A549 (cell line): ENCODE measurements at regions not wholly inside any gene's neighbourhood (a gene's known extent, or its start where the extent isn't known, plus 50 kb on each side); places are given as distances from the start of the nearest gene placed in this dataset.

Experiments used
- BCL3 ChIP-seq: fragments of >200 bp; sonication (Bioruptor Twin); formaldehyde crosslinking; IDR thresholded peaks from 3 replicates; pipeline ENCODE4 v1.6.1; 2016
- CHD2 ChIP-seq: fragments of 150-350 bp; IDR thresholded peaks from 2 replicates; pipeline ENCODE4 v1.6.1; 2014; ENCODE audit warnings: low read length; ENCODE audit not compliant: partially characterized antibody
- CTCF ChIP-seq: fragments of >200 bp; sonication (Bioruptor Twin); formaldehyde crosslinking; IDR thresholded peaks from 3 replicates; pipeline ENCODE4 v1.5.1; 2016
- FOXS1 ChIP-seq: fragments of 250-450 bp; sonication (Bioruptor Pico); IDR thresholded peaks from 2 replicates; pipeline ENCODE4 v1.5.0; 2020; ENCODE audit warnings: mild to moderate bottlenecking, moderate library complexity
- HOXA7 ChIP-seq: fragments of 250-450 bp; sonication (Bioruptor Pico); IDR thresholded peaks from 2 replicates; pipeline ENCODE4 v1.5.0; 2020; ENCODE audit warnings: mild to moderate bottlenecking, moderate library complexity
- JUN ChIP-seq, 2 experiments: fragments of >200 bp; sonication (Bioruptor Twin); formaldehyde crosslinking; IDR thresholded peaks; 2 replicates in 1 of 2; 3 replicates in 1 of 2; pipeline ENCODE4 v1.6.1; 2016 to 2017
- JUNB ChIP-seq: fragments of >200 bp; sonication (Bioruptor Twin); formaldehyde crosslinking; IDR thresholded peaks from 2 replicates; pipeline ENCODE4 v1.6.1; 2016
- MAFK ChIP-seq: fragments of 450-650 bp; IDR thresholded peaks from 2 replicates; pipeline ENCODE4 v1.6.1; 2014; ENCODE audit not compliant: partially characterized antibody
- NR3C1 ChIP-seq: fragments of >200 bp; sonication (Bioruptor Twin); formaldehyde crosslinking; IDR thresholded peaks from 3 replicates; pipeline ENCODE4 v1.6.1; 2017
- POLR2A ChIP-seq: IDR thresholded peaks from 2 replicates; pipeline ENCODE4 v1.6.1; 2012; ENCODE audit warnings: mild to moderate bottlenecking, low read length
- RFX5 ChIP-seq: fragments of 450-650 bp; IDR thresholded peaks from 2 replicates; pipeline ENCODE4 v1.7.1; 2014; ENCODE audit warnings: antibody characterized with exemption, mild to moderate bottlenecking, moderate library complexity
- SMC3 ChIP-seq: fragments of >200 bp; sonication (Bioruptor Twin); formaldehyde crosslinking; IDR thresholded peaks from 3 replicates; pipeline ENCODE4 v1.6.1; 2018; ENCODE audit warnings: inconsistent platforms
- TF ChIP-seq, protein P1 (sequence below): IDR thresholded peaks from 2 replicates; pipeline ENCODE4 v1.6.1; 2012

DNA sequence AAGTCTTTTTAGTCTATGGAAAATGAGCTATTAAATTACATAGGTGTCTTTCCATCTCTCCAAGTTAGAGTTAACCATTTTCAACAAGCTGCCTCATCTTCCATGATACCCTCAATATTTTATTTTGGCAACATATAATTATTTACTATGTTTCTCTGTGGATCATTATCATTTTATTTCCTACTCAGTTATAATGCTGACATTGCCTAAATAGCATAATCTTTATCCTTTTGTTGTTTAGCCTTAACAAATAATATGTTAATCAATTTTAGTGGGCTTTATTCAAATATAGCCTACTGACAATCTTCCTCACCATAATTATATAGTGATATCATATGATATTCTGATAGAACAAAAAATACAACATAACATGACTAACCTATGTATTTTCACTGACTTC, 1044.8 kb upstream of the FOXG1 start:
- TF ChIP-seq POLR2A (no peak), JUNB (no peak), CTCF (no peak), FOXS1 (CRISPR knock-in tag) (no peak), SMC3 (no peak), HOXA7 (CRISPR knock-in tag) (no peak), MAFK (peak; percentile 40), NR3C1 (no peak), BCL3 (no peak), RFX5 (no peak), CHD2 (no peak), JUN (IDR thresholded peaks at IDR 0.05) (no peak)
- TF ChIP-seq, protein P1, sequence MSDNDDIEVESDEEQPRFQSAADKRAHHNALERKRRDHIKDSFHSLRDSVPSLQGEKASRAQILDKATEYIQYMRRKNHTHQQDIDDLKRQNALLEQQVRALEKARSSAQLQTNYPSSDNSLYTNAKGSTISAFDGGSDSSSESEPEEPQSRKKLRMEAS: no peak
